Neural cell (in vitro differentiated cells): ENCODE measurements at regions not wholly inside any gene's neighbourhood (a gene's known extent, or its start where the extent isn't known, plus 50 kb on each side); places are given as distances from the start of the nearest gene placed in this dataset.

ENCODE experiments used
- POLR2AphosphoS5 ChIP-seq: IDR thresholded peaks from 2 replicates; pipeline ENCODE4 v1.6.1; 2012
- TAF1 ChIP-seq: IDR thresholded peaks from 2 replicates; pipeline ENCODE4 v1.6.1; 2012; ENCODE audit warnings: low read depth
- TF ChIP-seq, protein P1 (sequence below): fragments of 450-650 bp; IDR thresholded peaks from 2 replicates; pipeline ENCODE4 v1.5.1; 2014; ENCODE audit warnings: antibody characterized with exemption, mild to moderate bottlenecking, moderate library complexity; ENCODE audit not compliant: poor library complexity, severe bottlenecking
- TF ChIP-seq, protein P2 (sequence below): IDR thresholded peaks from 2 replicates; pipeline ENCODE4 v1.6.1; 2012; ENCODE audit warnings: borderline replicate concordance

DNA sequence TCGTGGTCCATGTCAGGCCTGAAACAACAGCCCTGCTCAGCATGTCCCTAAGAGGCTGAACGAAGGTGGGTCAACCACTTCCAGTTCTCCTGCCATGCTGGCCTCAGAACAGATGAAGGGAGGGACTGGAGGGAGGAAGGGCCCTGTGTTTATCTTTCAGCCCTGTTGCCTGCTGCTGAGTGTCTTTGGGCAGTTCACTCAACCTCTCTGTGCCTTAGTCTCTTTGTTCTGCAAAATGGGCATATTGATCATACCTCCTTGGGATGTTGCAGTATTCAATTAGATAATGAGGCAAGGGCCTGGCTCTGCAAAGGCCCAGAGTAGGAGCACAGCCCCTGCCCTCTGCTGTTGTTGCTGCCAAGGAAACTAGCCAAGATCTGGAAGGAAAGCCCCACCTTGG is 207.5 kb downstream of the MN1 start:
- TF ChIP-seq, protein P1, sequence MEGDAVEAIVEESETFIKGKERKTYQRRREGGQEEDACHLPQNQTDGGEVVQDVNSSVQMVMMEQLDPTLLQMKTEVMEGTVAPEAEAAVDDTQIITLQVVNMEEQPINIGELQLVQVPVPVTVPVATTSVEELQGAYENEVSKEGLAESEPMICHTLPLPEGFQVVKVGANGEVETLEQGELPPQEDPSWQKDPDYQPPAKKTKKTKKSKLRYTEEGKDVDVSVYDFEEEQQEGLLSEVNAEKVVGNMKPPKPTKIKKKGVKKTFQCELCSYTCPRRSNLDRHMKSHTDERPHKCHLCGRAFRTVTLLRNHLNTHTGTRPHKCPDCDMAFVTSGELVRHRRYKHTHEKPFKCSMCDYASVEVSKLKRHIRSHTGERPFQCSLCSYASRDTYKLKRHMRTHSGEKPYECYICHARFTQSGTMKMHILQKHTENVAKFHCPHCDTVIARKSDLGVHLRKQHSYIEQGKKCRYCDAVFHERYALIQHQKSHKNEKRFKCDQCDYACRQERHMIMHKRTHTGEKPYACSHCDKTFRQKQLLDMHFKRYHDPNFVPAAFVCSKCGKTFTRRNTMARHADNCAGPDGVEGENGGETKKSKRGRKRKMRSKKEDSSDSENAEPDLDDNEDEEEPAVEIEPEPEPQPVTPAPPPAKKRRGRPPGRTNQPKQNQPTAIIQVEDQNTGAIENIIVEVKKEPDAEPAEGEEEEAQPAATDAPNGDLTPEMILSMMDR, result no peak
- TF ChIP-seq TAF1 (no peak), POLR2AphosphoS5 (no peak)
- TF ChIP-seq, protein P2, sequence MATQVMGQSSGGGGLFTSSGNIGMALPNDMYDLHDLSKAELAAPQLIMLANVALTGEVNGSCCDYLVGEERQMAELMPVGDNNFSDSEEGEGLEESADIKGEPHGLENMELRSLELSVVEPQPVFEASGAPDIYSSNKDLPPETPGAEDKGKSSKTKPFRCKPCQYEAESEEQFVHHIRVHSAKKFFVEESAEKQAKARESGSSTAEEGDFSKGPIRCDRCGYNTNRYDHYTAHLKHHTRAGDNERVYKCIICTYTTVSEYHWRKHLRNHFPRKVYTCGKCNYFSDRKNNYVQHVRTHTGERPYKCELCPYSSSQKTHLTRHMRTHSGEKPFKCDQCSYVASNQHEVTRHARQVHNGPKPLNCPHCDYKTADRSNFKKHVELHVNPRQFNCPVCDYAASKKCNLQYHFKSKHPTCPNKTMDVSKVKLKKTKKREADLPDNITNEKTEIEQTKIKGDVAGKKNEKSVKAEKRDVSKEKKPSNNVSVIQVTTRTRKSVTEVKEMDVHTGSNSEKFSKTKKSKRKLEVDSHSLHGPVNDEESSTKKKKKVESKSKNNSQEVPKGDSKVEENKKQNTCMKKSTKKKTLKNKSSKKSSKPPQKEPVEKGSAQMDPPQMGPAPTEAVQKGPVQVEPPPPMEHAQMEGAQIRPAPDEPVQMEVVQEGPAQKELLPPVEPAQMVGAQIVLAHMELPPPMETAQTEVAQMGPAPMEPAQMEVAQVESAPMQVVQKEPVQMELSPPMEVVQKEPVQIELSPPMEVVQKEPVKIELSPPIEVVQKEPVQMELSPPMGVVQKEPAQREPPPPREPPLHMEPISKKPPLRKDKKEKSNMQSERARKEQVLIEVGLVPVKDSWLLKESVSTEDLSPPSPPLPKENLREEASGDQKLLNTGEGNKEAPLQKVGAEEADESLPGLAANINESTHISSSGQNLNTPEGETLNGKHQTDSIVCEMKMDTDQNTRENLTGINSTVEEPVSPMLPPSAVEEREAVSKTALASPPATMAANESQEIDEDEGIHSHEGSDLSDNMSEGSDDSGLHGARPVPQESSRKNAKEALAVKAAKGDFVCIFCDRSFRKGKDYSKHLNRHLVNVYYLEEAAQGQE, result no peak
